ENCODE measurements at regions not wholly inside any gene's neighbourhood (a gene's known extent, or its start where the extent isn't known, plus 50 kb on each side); places are given as distances from the start of the nearest gene placed in this dataset.

GRCh38 chr14:29376237-29376636 is 551.4 kb downstream of the PRKD1 start:
- no peak for ATAC-seq

GRCh38 chr14:29380826-29381225 is 546.8 kb downstream of the PRKD1 start:
- ATAC-seq, result no peak
- TF ChIP-seq TCF4 (CRISPR knock-in tag; IDR thresholded peaks at IDR 0.05; ENCODE audit: borderline replicate concordance), result no peak
- no peak for TF ChIP-seq SNAI2 (CRISPR knock-in tag; IDR thresholded peaks at IDR 0.05)
- TF ChIP-seq ARNTL (CRISPR knock-in tag; IDR thresholded peaks at IDR 0.05; ENCODE audit: borderline replicate concordance, low read depth), result no peak
- TF ChIP-seq, protein P1, sequence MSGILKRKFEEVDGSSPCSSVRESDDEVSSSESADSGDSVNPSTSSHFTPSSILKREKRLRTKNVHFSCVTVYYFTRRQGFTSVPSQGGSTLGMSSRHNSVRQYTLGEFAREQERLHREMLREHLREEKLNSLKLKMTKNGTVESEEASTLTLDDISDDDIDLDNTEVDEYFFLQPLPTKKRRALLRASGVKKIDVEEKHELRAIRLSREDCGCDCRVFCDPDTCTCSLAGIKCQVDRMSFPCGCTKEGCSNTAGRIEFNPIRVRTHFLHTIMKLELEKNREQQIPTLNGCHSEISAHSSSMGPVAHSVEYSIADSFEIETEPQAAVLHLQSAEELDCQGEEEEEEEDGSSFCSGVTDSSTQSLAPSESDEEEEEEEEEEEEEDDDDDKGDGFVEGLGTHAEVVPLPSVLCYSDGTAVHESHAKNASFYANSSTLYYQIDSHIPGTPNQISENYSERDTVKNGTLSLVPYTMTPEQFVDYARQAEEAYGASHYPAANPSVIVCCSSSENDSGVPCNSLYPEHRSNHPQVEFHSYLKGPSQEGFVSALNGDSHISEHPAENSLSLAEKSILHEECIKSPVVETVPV (CRISPR knock-in tag; IDR thresholded peaks at IDR 0.05), result no peak
- TF ChIP-seq ZFP30 (CRISPR knock-in tag; IDR thresholded peaks at IDR 0.05), result no peak
- TF ChIP-seq, protein P2, sequence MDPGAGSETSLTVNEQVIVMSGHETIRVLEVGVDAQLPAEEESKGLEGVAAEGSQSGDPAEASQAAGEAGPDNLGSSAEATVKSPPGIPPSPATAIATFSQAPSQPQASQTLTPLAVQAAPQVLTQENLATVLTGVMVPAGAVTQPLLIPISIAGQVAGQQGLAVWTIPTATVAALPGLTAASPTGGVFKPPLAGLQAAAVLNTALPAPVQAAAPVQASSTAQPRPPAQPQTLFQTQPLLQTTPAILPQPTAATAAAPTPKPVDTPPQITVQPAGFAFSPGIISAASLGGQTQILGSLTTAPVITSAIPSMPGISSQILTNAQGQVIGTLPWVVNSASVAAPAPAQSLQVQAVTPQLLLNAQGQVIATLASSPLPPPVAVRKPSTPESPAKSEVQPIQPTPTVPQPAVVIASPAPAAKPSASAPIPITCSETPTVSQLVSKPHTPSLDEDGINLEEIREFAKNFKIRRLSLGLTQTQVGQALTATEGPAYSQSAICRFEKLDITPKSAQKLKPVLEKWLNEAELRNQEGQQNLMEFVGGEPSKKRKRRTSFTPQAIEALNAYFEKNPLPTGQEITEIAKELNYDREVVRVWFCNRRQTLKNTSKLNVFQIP (CRISPR knock-in tag; IDR thresholded peaks at IDR 0.05; ENCODE audit: borderline replicate concordance, low read depth), result no peak
- no peak for TF ChIP-seq PPARA (CRISPR knock-in tag; IDR thresholded peaks at IDR 0.05; ENCODE audit: borderline replicate concordance)
- no peak for TF ChIP-seq ZC3H10 (CRISPR knock-in tag; IDR thresholded peaks at IDR 0.05)
- TF ChIP-seq ZNF565 (CRISPR knock-in tag; conservative IDR thresholded peaks at IDR 0.05; ENCODE audit: low read depth), result no peak
- TF ChIP-seq TOX (CRISPR knock-in tag; IDR thresholded peaks at IDR 0.05; ENCODE audit: borderline replicate concordance), result no peak
- TF ChIP-seq, protein P3, sequence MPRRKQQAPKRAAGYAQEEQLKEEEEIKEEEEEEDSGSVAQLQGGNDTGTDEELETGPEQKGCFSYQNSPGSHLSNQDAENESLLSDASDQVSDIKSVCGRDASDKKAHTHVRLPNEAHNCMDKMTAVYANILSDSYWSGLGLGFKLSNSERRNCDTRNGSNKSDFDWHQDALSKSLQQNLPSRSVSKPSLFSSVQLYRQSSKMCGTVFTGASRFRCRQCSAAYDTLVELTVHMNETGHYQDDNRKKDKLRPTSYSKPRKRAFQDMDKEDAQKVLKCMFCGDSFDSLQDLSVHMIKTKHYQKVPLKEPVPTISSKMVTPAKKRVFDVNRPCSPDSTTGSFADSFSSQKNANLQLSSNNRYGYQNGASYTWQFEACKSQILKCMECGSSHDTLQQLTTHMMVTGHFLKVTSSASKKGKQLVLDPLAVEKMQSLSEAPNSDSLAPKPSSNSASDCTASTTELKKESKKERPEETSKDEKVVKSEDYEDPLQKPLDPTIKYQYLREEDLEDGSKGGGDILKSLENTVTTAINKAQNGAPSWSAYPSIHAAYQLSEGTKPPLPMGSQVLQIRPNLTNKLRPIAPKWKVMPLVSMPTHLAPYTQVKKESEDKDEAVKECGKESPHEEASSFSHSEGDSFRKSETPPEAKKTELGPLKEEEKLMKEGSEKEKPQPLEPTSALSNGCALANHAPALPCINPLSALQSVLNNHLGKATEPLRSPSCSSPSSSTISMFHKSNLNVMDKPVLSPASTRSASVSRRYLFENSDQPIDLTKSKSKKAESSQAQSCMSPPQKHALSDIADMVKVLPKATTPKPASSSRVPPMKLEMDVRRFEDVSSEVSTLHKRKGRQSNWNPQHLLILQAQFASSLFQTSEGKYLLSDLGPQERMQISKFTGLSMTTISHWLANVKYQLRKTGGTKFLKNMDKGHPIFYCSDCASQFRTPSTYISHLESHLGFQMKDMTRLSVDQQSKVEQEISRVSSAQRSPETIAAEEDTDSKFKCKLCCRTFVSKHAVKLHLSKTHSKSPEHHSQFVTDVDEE (CRISPR knock-in tag; IDR thresholded peaks at IDR 0.05), result no peak
- no peak for TF ChIP-seq ZNF8 (CRISPR knock-in tag; IDR thresholded peaks at IDR 0.05)
- no peak for TF ChIP-seq ESRRG (CRISPR knock-in tag; IDR thresholded peaks at IDR 0.05)
- no peak for TF ChIP-seq RARB (CRISPR knock-in tag; IDR thresholded peaks at IDR 0.05)
- no peak for TF ChIP-seq PATZ1 (CRISPR knock-in tag; IDR thresholded peaks at IDR 0.05; ENCODE audit: borderline replicate concordance)
- TF ChIP-seq CSDC2 (CRISPR knock-in tag; IDR thresholded peaks at IDR 0.05), result no peak
- TF ChIP-seq BACH2 (CRISPR knock-in tag; IDR thresholded peaks at IDR 0.05; ENCODE audit: borderline replicate concordance), result no peak
- TF ChIP-seq ZFP3 (CRISPR knock-in tag; IDR thresholded peaks at IDR 0.05), result no peak

More at GRCh38 chr14:29376237-29376636, 551.4 kb downstream of the PRKD1 start:
- TF ChIP-seq ZC3H10 (CRISPR knock-in tag; IDR thresholded peaks at IDR 0.05) (no peak), BACH2 (CRISPR knock-in tag; IDR thresholded peaks at IDR 0.05; ENCODE audit: borderline replicate concordance) (no peak), ISL1 (CRISPR knock-in tag; IDR thresholded peaks at IDR 0.05) (no peak), TOX (CRISPR knock-in tag; IDR thresholded peaks at IDR 0.05; ENCODE audit: borderline replicate concordance) (no peak)
- TF ChIP-seq, protein P1 (CRISPR knock-in tag; IDR thresholded peaks at IDR 0.05), result no peak

GRCh38 chr14:29388571-29388970 is 539.1 kb downstream of the PRKD1 start:
- ATAC-seq, result no peak
- TF ChIP-seq BACH2 (CRISPR knock-in tag; IDR thresholded peaks at IDR 0.05; ENCODE audit: borderline replicate concordance) (no peak), GLIS3 (CRISPR knock-in tag; IDR thresholded peaks at IDR 0.05) (no peak)
